CD4-positive, alpha-beta T cell treated with Interleukin-12 subunit alpha and Interleukin-12 subunit beta, for 1 hour (primary cell): ENCODE measurements at regions not wholly inside any gene's neighbourhood (a gene's known extent, or its start where the extent isn't known, plus 50 kb on each side); places are given as distances from the start of the nearest gene placed in this dataset.

Experiments
- DNase-seq: peaks from one replicate; pipeline ENCODE4 v3.0.0-alpha.2; 2020

DNA sequence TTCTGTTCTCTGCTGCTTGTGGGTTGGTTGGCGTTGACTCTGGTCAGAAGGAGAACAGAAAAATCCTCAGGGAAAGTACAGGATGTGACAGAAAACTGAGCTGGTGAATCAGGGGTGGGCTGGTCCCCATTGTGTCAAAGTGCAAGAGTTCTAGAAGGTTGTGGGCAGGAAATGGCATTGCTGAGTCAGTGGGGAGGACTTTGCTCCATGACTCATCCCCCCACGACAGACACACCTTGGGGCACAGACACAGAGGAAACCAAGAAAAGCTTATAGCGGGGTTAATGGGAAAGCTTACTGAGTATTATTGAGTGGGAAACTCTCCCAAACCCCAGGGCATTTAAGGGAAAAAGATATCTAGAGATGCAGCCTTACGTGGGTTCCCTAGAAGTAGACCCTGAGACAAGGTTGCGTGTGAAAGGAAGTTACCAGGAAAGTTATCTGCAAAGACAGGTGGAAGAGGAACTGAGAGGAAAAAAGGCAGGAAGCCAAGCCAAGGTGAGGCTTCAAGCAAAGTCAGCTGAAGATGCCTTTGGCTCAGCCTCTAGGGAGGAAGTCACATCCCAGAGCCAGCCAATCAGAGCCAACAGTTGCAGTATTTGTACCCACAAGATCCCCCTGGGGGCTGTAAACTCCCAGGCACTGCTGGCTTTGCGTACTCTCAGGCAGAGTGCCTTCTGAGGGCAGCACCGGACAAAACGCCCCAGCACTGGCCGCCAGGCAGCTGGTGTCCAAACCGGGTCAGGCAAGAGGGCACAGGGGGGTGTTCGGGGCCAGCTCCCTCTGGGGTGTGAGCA, 86.4 kb downstream of the FOXL1 start:
- DNase-seq, result peak; percentile 15

DNA sequence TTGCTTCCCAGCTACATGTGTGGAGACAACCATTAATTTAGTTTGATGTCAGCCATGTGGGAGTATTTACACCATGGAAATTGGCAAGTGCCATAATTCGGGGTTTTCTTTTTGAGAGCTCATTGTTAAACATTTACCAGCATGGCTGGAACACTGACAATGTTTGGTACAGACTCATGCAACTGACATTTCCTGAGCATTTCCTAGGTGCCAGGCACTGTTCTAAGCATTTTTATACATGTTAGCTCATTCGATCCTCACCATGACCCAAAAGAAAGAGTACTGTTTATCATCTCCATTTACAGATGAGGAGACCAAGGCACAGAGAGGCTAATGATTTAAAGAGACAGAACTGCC, 86.9 kb downstream of the FOXL1 start:
- DNase-seq, result no peak

GRCh38 chr16:86665929-86666328, 87.6 kb downstream of the FOXL1 start:
- DNase-seq, result no peak

GRCh38 chr16:86667035-86667434, 88.7 kb downstream of the FOXL1 start:
- no peak for DNase-seq

GRCh38 chr16:86668136-86668910, 90.0 kb downstream of the FOXL1 start:
- no peak for DNase-seq

DNA sequence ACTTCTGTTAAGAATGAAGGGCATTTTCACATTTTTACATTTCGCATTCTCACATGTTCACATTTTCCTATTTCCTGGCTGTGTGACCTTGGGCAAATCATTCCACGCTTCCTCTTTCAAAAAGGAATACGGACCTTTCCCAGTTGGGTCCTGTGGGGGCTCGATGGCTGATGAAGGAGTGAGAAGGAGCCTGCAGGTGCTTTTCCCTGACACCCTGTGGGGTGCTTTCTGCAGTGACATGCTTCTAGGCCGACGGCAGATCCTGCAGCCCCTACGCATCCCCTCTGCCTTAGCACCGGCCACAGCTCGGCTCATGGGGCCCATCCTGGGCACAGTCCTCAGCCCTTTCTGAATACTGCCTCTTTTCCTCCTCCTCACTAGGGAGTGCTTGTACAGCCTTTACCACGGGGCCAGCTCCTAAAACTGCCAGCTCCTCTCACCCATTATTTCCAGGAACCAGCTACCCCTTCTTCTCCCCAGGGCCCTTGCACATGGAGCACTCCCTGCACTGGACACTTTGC, 91.0 kb downstream of the FOXL1 start:
- no peak for DNase-seq

DNA sequence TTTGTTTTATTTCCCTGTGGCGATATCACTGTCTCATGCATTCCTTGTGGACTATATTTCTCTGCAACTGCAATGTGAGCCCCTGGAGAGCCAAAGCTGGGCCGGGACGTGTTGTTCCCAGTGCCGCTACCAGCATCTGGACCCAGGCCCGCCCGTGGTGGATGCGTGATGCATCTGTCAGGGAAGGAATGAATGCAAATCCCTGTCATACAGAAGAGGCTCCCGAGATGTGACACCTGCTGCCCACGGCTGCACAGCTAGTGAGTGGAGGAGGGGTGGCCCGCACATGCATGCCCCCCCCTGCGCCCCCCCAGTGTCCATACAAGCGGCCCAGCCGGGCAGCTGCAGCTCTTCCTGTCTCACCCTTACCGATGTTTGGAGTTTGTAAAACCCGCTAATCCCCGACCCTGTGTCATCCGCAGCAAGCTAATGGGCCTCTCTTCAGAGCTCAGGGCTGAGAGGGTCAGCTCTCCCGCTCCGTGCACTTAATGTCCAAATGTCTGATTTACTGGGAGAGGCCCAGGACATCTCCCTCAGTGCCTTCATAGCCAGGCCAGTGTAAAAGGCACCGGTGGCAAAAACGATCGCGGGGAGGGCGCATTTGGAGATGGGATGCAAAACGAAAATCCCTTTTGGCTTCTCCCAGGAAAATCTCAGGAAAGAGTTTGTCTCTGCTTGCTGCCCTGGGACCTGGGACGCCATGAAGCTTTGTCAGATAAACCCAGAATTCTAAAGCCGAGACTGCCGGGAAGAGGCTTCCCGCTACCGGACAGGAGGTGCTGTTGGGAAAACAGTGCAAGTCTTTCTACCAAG, 91.8 kb downstream of the FOXL1 start:
- no peak for DNase-seq

DNA sequence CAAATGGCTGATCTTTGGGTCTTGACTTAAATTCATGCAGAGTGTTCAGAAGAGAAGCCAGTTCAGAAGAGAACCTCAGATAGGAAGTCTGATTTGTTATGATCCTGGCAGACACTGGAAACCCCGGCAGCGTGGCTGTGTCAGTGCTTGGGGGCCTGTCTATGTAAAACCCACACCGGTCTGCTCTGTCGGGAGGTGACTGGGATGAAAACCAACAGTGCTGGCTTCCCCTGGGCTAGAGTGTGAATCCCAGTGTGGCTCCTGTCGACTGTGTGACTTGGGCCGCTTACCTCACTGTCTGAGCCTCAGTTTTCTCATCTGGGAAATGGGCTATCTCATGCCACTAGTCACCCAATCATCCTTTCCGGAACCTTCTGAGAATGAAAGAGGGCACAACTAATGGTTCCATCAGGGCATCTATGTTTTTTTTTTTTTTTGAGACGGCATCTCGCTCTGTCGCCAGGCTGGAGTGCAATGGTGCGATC, 92.4 kb downstream of the FOXL1 start:
- no peak for DNase-seq

DNA sequence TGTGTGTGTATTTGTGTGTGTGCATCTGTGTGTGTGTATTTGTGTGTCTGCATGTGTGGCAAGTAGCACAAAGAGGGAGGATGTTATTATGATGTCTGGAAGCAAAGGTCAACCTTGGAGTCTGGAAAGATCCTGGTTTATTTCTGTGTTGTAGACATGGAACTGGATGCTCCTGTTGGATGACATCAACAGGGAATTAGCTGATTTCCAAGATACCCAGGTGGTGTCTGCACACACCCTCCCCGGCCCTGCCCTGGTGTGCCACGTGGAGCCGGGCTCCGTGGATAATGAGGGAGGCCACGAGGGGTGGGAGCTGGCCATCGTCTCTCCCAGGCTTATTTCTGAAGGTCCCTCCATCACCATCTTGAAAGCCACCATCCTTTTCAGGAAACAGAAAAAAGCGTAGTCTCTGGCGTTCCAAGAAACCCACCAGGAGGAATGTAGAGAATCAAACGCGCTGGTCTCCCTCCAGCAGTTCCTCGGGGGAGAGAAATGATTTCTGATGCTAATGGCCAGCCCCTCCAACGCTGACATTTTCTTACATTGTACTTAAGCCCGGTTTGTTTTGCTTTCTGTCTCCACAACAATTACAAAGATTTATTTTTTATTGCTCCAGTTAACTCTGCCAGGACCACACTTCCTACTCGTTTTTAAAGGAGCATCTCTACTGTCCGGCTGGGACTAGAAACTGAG, 93.3 kb downstream of the FOXL1 start:
- DNase-seq, result no peak

DNA sequence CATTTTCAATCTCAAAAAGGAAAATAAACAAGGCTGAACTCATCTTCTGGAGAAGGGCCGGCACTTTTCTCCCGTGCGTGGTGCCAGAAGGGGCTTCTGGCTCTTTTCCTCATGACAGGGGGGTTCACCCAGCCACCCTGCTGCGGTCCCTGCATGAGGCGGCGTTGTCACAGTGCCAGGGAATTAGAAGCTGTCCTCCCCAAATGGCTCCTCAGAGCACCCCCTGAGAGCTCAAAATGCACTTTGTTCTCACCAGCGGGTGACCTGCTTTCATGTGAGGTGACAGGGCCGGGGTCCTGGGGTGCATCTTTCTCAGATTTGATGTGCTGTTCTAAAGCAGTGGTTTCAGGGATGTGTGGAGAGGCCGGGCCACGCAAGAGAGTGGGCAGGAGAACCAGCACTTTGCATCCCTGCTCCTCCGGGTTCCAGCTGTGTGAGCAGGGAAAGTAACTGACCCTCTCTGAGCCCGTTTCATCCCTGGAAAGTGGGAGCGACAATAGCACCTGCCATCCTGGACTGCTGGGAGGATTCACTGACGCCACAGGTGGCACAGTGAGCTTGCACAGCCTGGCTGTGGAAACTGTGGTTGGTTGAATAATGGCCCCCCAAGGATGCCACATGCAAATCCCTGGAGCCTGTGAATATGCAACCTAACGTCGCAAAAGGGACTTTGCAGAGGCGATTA, 94.0 kb downstream of the FOXL1 start:
- DNase-seq, result no peak

DNA sequence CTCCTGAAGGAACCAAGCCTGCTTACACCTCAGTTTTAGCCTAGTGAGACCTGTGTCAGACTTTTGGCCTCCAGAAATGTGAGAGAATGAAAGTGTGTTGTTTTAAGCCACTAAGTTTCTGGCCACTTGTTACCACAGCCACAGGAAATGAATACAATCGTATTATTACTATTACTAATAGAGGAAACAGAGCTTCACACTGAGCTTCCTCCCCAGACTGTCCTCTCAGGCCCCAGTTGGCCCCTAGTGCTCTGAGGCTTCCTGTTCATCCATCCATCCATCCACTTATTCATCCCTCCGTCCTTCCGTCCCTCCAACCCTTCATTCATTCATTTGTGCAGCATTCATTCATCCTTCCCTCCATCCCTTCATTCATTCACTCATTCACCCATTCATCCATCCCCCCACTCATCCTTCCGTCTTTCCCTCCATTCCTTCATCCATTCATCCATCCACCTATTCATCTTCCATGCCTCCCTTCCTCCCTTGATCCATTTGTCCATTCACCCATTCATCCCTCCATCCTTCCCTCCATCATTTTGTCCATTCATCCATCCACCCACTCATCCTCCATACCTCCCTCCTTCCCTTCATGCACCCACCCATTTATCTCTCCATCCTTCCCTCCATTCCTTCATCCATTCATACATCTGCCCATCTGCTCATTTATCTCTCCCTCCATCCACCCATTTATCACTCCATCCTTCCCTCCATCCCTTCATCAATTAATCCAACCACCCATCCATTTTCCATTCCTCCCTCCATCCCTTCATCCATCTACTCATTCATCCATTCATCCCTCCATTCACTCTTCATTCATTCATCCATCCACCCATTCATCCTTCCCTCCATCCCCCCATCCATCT, 95.0 kb downstream of the FOXL1 start:
- DNase-seq, result no peak

GRCh38 chr16:86673956-86674453, 95.7 kb downstream of the FOXL1 start:
- DNase-seq, result no peak

DNA sequence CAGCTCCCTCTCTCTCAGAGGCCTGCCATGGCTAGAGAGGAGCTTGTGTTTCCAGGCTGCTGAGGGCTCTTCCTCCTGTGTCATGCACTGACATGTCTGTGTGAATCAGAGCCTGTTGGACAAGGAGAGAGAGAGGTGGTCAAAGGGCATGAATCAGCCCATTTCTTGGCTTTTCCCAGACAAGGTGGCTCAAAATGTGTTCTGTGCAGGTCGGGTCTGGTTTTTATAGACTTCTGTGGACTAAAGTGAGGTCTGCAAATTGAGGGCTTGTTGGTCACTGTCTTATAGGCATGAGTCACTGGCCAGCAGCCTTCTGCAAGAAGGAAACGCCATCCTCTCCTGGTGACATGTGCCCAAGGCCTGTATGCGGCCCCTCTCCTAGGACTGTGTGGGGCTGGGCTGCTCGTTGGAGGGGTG, 97.9 kb downstream of the FOXL1 start:
- DNase-seq, result no peak

GRCh38 chr16:86679490-86679889, 101.1 kb downstream of the FOXL1 start:
- DNase-seq, result no peak

GRCh38 chr16:86680162-86680561, 101.8 kb downstream of the FOXL1 start:
- no peak for DNase-seq

GRCh38 chr16:86680661-86681030, 102.3 kb downstream of the FOXL1 start:
- no peak for DNase-seq

DNA sequence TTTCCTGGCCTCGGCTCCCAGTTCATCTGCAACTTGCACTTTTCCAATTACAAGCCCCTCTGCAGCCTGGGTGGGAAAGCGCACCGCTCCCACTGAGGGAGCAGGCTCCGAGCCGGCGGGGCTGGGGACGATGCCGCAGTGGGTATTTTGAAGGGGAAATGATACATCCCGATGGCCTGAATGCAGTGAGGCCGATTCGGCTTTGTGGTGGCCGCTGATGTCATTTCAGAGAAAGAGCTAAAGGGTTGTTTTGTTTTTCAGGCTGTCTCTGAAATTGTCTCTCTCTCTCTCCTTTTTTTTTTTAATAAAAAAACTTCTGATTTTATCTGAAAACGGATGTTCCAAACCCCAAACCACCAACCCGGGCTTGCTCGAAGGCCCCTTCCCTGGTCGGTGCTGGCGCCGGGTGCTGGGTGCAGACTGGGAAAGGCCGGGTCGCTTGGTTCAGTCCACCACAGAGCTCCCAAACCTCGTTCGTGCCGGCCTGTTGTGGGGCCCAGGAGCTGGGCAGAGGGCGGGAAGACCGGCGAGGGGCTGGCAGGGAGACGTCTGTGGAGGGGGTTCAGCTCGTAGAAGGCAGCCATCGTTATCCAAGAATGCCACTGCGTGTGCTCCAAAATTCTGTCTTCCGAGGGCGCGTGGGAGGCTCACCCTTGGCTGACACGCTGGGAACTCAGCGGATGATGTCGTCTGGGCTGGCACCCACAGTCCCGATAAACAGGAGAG, 102.8 kb downstream of the FOXL1 start:
- DNase-seq, result no peak

GRCh38 chr16:86681757-86682106, 103.4 kb downstream of the FOXL1 start:
- no peak for DNase-seq

- DNase-seq, result no peak
These were observed 104.0 kb downstream of the FOXL1 start for GRCh38 chr16:86682219-86682904.
